ENCODE measurements at regions not wholly inside any gene's neighbourhood (a gene's known extent, or its start where the extent isn't known, plus 50 kb on each side); places are given as distances from the start of the nearest gene placed in this dataset.
A peak's percentile ranks its signal among the peaks of the same experiment; 100 is the strongest.

DNA sequence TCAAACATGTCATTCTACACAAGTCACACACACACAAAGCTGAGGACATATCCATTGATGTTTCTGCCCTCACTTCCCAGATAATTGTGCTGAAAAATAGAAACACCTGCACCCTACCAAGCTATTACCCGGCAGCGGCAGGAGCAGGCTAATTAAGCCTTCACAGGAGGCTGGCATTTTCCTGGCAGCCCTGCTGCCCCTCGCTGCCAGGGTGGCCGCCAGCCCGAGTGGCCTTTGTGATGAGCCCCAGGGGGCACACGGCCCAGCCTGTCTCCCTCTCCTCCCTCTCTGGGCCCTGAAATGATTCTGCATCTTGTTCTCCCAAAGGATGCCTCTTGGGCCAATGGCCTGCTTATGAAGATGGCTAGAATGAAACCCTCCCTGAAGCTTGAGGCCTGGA, 76.2 kb upstream of the TP53I11 start:
- in situ Hi-C loops (cut with MboI; ENCODE audit: low sequenced_read_pairs, unreplicated experiment), result no loop called here
- TF ChIP-seq, protein P1, sequence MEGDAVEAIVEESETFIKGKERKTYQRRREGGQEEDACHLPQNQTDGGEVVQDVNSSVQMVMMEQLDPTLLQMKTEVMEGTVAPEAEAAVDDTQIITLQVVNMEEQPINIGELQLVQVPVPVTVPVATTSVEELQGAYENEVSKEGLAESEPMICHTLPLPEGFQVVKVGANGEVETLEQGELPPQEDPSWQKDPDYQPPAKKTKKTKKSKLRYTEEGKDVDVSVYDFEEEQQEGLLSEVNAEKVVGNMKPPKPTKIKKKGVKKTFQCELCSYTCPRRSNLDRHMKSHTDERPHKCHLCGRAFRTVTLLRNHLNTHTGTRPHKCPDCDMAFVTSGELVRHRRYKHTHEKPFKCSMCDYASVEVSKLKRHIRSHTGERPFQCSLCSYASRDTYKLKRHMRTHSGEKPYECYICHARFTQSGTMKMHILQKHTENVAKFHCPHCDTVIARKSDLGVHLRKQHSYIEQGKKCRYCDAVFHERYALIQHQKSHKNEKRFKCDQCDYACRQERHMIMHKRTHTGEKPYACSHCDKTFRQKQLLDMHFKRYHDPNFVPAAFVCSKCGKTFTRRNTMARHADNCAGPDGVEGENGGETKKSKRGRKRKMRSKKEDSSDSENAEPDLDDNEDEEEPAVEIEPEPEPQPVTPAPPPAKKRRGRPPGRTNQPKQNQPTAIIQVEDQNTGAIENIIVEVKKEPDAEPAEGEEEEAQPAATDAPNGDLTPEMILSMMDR (IDR thresholded peaks at IDR 0.05; ENCODE audit: borderline replicate concordance, control extremely low read depth, extremely low read depth, insufficient read depth, missing control alignments), result no peak
- no peak for DNase-seq (ENCODE audit: low spot score)

DNA sequence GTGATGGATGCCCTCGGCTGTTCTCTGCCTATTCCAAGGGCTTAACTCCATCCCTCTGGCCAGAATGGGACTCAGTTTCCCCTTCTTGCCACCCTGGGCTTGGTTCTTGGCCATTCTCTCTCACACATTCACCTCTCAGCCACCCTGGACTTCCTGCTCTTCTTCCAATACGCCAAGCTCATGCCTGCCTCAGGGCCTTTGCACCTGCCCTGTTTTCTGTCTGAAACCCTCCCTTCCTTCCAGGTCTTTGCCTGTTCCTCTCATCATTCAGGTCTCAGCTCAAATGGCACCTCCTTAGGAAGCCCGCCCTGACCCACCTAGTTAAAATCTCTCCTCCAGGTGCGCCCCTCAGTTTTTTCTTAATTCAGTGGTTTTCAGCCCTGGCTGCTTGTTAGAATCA, 76.6 kb upstream of the TP53I11 start:
- DNase-seq (ENCODE audit: low spot score), result no peak
- TF ChIP-seq, protein P1 (IDR thresholded peaks at IDR 0.05; ENCODE audit: borderline replicate concordance, control extremely low read depth, extremely low read depth, insufficient read depth, missing control alignments), result no peak
- in situ Hi-C loops (cut with MboI; ENCODE audit: low sequenced_read_pairs, unreplicated experiment), result no loop called here

DNA sequence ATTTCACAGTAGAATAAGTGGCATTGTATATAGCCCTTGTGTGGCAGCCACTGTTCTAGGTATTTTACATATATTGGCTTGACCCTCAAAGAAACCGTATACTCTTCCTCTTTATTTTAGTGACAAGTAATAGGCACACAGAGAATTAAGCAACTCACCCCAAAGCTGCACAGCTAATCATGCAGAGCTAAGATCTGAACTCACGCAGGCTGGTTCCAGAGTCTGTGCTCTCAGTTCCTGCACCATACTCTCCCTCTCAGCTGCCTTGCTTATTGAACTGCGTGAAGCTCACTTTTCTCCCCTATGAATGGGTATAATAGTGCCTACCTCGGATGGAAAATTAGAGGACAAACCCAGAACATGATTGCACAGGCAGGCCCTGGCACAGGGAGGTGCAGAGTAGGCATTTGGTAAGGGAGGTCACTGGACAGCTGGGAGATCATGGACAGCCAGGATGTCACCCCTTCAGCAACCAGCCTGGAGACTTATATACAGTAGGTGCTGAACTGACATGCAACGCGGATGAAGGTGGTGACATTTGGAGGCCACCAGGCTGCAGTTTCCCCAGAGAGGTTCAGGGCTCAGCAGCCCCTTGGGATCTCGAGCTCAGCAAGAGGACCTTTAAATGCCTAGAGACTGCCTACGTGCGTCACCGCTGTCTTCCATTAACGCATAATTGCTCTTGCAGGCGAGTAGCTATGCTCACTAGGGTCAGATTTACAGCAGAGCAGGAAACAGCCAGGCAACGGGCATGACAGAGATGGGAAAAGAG, 78.4 kb upstream of the TP53I11 start:
- in situ Hi-C loops (cut with MboI; ENCODE audit: low sequenced_read_pairs, unreplicated experiment), result no loop called here
- TF ChIP-seq, protein P1 (IDR thresholded peaks at IDR 0.05; ENCODE audit: borderline replicate concordance, control extremely low read depth, extremely low read depth, insufficient read depth, missing control alignments), result no peak
- no peak for DNase-seq (ENCODE audit: low spot score)

DNA sequence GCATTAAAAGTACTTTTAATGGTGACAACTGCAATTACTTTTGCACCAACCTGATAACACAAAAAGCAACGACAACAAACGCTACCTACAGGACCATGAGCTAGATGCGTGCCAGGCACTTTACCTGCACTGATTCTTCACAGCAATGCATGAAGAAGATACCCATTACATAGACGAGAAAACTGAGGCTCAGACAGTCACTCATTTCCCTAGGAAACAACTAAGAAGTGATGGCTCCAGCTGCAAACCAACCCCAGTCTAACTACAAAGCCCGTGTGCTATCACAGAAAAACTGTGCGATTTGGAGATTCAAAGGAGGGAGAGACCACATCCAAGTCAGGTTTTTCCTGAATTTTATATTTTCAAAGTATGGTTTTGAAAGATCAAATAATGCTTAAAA, 80.1 kb upstream of the TP53I11 start:
- in situ Hi-C loops (cut with MboI; ENCODE audit: low sequenced_read_pairs, unreplicated experiment), result no loop called here
- TF ChIP-seq, protein P1 (IDR thresholded peaks at IDR 0.05; ENCODE audit: borderline replicate concordance, control extremely low read depth, extremely low read depth, insufficient read depth, missing control alignments), result no peak
- no peak for DNase-seq (ENCODE audit: low spot score)

DNA sequence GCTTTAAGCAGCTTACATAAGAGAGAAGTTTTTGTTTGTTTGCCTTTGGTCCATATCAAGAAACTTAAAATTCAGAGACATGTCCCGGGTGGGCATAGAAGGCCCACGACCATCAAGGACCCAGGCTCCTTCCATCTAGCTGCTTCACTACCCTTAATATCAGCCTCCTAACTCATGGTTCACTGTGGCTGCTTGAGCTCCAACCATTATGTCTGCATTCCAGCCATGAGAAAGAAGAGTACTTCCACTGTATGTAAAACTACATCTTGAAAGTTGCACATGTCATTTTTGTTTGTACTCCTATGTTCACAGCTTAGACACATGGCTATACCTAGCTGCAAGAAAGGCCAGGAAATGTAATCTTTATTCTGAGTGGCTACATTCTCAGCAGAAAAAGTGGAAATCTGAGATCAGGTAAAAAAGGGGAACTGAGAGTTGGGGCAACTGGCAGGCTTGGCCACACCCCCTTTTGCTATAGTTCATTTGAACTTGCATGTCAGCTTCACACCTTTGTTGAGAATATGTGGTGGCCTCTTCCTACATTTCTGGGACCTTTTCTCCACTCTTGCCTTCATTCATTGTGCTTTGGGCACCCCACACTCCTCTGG, 81.3 kb upstream of the TP53I11 start:
- TF ChIP-seq, protein P1 (IDR thresholded peaks at IDR 0.05; ENCODE audit: borderline replicate concordance, control extremely low read depth, extremely low read depth, insufficient read depth, missing control alignments), result no peak
- in situ Hi-C loops (cut with MboI; ENCODE audit: low sequenced_read_pairs, unreplicated experiment), result no loop called here
- DNase-seq (ENCODE audit: low spot score), result peak; percentile 62

DNA sequence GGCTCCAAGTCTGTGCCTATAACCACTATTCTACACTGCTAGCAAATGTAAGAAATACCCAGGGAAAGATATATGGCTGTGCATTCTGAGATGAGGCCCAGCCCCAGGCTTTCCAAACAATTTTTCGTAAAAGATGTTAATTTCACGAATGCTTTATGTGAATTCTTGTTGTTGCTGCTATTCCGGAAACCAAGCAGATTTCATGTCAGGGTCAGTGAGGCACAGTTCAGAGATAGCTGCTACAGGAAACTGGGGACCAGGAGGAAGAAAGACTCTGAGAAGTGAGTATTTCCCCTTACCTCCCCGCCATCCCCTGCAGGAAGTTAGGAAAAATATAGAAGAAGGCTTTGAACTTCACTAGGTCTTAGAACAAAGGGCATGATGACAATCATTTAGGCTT, 84.7 kb upstream of the TP53I11 start:
- DNase-seq (ENCODE audit: low spot score), result no peak
- in situ Hi-C loops (cut with MboI; ENCODE audit: low sequenced_read_pairs, unreplicated experiment), result no loop called here
- TF ChIP-seq, protein P1 (IDR thresholded peaks at IDR 0.05; ENCODE audit: borderline replicate concordance, control extremely low read depth, extremely low read depth, insufficient read depth, missing control alignments), result no peak

Measured in GM13976 (cell line).